ENCODE measurements at regions not wholly inside any gene's neighbourhood (a gene's known extent, or its start where the extent isn't known, plus 50 kb on each side); places are given as distances from the start of the nearest gene placed in this dataset.

DNA sequence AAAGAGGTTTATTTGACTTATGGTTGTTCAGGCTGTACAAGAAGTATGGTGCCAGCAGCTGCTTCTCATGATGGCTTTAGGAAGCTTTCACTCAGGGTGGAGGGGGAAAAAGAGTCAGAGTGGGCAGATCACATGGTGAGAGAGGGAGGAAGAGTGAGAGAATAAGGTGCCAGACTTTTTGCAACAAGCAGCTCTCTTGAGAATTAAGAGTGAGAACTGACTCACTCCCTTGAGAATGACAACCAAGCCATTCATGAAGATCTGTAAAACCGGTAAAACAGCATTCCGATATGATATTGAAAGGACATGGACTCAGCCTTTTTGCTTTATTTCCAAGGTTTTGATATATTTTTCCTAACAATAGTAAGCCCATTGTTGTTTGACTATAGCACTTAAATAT, 501.2 kb downstream of the GALC start:
- TF ChIP-seq CTCF (IDR thresholded peaks at IDR 0.05) (no peak), POLR2A (IDR thresholded peaks at IDR 0.05) (no peak)

All from adrenal gland (tissue), 5 donors.